Large intestine (tissue), 3 donors: ENCODE measurements at regions not wholly inside any gene's neighbourhood (a gene's known extent, or its start where the extent isn't known, plus 50 kb on each side); places are given as distances from the start of the nearest gene placed in this dataset.

Source experiments
- DNase-seq, 2 donors: peaks; one replicate each; pipeline versions ENCODE4 v3.0.0 to v3.0.0-alpha.2; 2013
- H3K27ac ChIP-seq: one replicate; pipeline ENCODE4 v1.5.1; 2013; ENCODE audit warnings: low read length
- H3K27me3 ChIP-seq: 2 replicates; pipeline ENCODE4 v1.6.1; 2013; ENCODE audit warnings: low read length; ENCODE audit not compliant: control insufficient read depth, insufficient read depth
- H3K36me3 ChIP-seq: 2 replicates; pipeline ENCODE4 v1.6.1; 2013; ENCODE audit warnings: low read length; ENCODE audit not compliant: control insufficient read depth, insufficient read depth
- H3K4me1 ChIP-seq: one replicate; pipeline ENCODE4 v1.6.1; 2013; ENCODE audit warnings: low read length; ENCODE audit not compliant: control insufficient read depth, insufficient read depth
- H3K4me3 ChIP-seq: one replicate; pipeline ENCODE4 v1.5.1; 2013; ENCODE audit warnings: low read length
- H3K9me3 ChIP-seq: one replicate; pipeline ENCODE4 v1.6.1; 2013; ENCODE audit warnings: mild to moderate bottlenecking, low read depth, low read length, moderate library complexity; ENCODE audit not compliant: control insufficient read depth
- WGBS: methylation state at CpG from one replicate; pipeline ENCODE4 v1.1.5; 2013; ENCODE audit warnings: low lambda C conversion rate; ENCODE audit not compliant: insufficient coverage; 5-methylcytosine and 5-hydroxymethylcytosine counted together

GRCh38 chr13:105142556-105142955 is 1392.9 kb downstream of the EFNB2 start:
- WGBS: 57% methylated on average over 2 of the region's 2 CpGs
- Histone ChIP-seq H3K36me3 (no peaks in the 10 kb centered on the region), H3K27me3 (no peaks in the 10 kb centered on the region), H3K9me3 (no peaks in the 10 kb centered on the region), H3K4me1 (no peaks in the 10 kb centered on the region), H3K27ac (no peak overlapping the region), H3K4me3 (no peak overlapping the region)
- DNase-seq: no peak

GRCh38 chr13:105139380-105140285 is 1395.8 kb downstream of the EFNB2 start:
- DNase-seq: peak; percentile 5 to 10
- Histone ChIP-seq H3K4me1 (no peaks in the 10 kb centered on the region), H3K36me3 (no peaks in the 10 kb centered on the region), H3K4me3 (no peak overlapping the region), H3K27me3 (no peaks in the 10 kb centered on the region), H3K27ac (no peak overlapping the region), H3K9me3 (no peaks in the 10 kb centered on the region)
- 83% methylated on average over 1 of the region's 20 CpGs for WGBS

GRCh38 chr13:105139048-105139379 is 1396.4 kb downstream of the EFNB2 start:
- Histone ChIP-seq H3K9me3 (no peaks in the 10 kb centered on the region), H3K36me3 (no peaks in the 10 kb centered on the region), H3K4me1 (no peaks in the 10 kb centered on the region), H3K4me3 (no peak overlapping the region), H3K27me3 (no peaks in the 10 kb centered on the region), H3K27ac (no peak overlapping the region)
- no CpG with 5 or more reads among the region's 3 CpGs for WGBS
- DNase-seq: no peak

GRCh38 chr13:105135852-105136615 is 1399.4 kb downstream of the EFNB2 start:
- Histone ChIP-seq H3K9me3 (no peaks in the 10 kb centered on the region), H3K4me1 (no peaks in the 10 kb centered on the region), H3K27ac (no peak overlapping the region), H3K27me3 (no peaks in the 10 kb centered on the region), H3K36me3 (no peaks in the 10 kb centered on the region), H3K4me3 (no peak overlapping the region)
- 80% methylated on average over 2 of the region's 3 CpGs for WGBS
- no peak for DNase-seq

- H3K36me3 ChIP-seq: no peaks in the 10 kb centered on the region
- no peaks in the 10 kb centered on the region for H3K27me3 ChIP-seq
- no peak overlapping the region for H3K27ac ChIP-seq
- DNase-seq: no peak
- no peak overlapping the region for H3K4me3 ChIP-seq
- no peaks in the 10 kb centered on the region for H3K9me3 ChIP-seq
- H3K4me1 ChIP-seq: no peaks in the 10 kb centered on the region
- WGBS: no CpG with 5 or more reads among the region's 2 CpGs
Measured at GRCh38 chr13:105127732-105128131, 1407.7 kb downstream of the EFNB2 start.

- Histone ChIP-seq H3K4me1 (no peaks in the 10 kb centered on the region), H3K36me3 (no peaks in the 10 kb centered on the region), H3K9me3 (no peaks in the 10 kb centered on the region), H3K27ac (no peak overlapping the region), H3K27me3 (no peaks in the 10 kb centered on the region), H3K4me3 (no peak overlapping the region)
- DNase-seq: no peak
- WGBS: 65% methylated on average over 4 of the region's 4 CpGs
Measured at GRCh38 chr13:105121221-105121620, 1414.2 kb downstream of the EFNB2 start.

- no peak for DNase-seq
- Histone ChIP-seq H3K9me3 (peaks cover 3% of the 10 kb centered on the region), H3K36me3 (no peaks in the 10 kb centered on the region), H3K27me3 (no peaks in the 10 kb centered on the region), H3K27ac (no peak overlapping the region), H3K4me1 (no peaks in the 10 kb centered on the region), H3K4me3 (no peak overlapping the region)
Measured at GRCh38 chr13:105118426-105118985, 1417.0 kb downstream of the EFNB2 start.

GRCh38 chr13:105116966-105117365 is 1418.5 kb downstream of the EFNB2 start:
- Histone ChIP-seq H3K36me3 (no peaks in the 10 kb centered on the region), H3K27ac (no peak overlapping the region), H3K4me3 (no peak overlapping the region)

GRCh38 chr13:105112561-105112960 is 1422.9 kb downstream of the EFNB2 start:
- DNase-seq: no peak
- peaks cover 3% of the 10 kb centered on the region for H3K9me3 ChIP-seq
- no CpG with 5 or more reads among the region's 4 CpGs for WGBS
- H3K4me1 ChIP-seq: no peaks in the 10 kb centered on the region
- no peak overlapping the region for H3K4me3 ChIP-seq
- no peaks in the 10 kb centered on the region for H3K36me3 ChIP-seq
- no peaks in the 10 kb centered on the region for H3K27me3 ChIP-seq
- no peak overlapping the region for H3K27ac ChIP-seq

More at GRCh38 chr13:105116966-105117365, 1418.5 kb downstream of the EFNB2 start:
- DNase-seq: no peak
- peaks cover 3% of the 10 kb centered on the region for H3K9me3 ChIP-seq
- H3K27me3 ChIP-seq: no peaks in the 10 kb centered on the region
- no peaks in the 10 kb centered on the region for H3K4me1 ChIP-seq

GRCh38 chr13:105107781-105108180 is 1427.7 kb downstream of the EFNB2 start:
- no peaks in the 10 kb centered on the region for H3K27me3 ChIP-seq
- WGBS: 100% methylated on average over 1 of the region's 3 CpGs
- no peaks in the 10 kb centered on the region for H3K4me1 ChIP-seq
- H3K9me3 ChIP-seq: no peaks in the 10 kb centered on the region
- H3K4me3 ChIP-seq: no peak overlapping the region
- H3K36me3 ChIP-seq: no peaks in the 10 kb centered on the region
- no peak overlapping the region for H3K27ac ChIP-seq
- DNase-seq: no peak
